Cardiac muscle cell (in vitro differentiated cells and primary cell): ENCODE measurements at regions not wholly inside any gene's neighbourhood (a gene's known extent, or its start where the extent isn't known, plus 50 kb on each side); places are given as distances from the start of the nearest gene placed in this dataset.

ENCODE experiments used
- DNase-seq, 2 donors: peaks; one replicate each; pipeline versions ENCODE4 v3.0.0 to v3.0.0-alpha.2; 2010 to 2017; ENCODE audit warnings: low read depth in 1 of 2, low spot score in 1 of 2
- H3K27ac ChIP-seq: fragments of 200-600 bp; sonication (generic); 2 replicates; pipeline ENCODE4 v1.5.1; 2016
- H3K27me3 ChIP-seq: fragments of 200-600 bp; sonication (generic); 2 replicates; pipeline ENCODE4 v1.6.0; 2016; ENCODE audit warnings: control low read depth
- H3K36me3 ChIP-seq: fragments of 200-600 bp; sonication (generic); 2 replicates; pipeline ENCODE4 v1.5.1; 2016; ENCODE audit warnings: control low read depth
- H3K4me1 ChIP-seq: fragments of 200-600 bp; sonication (generic); 2 replicates; pipeline ENCODE4 v1.8.1; 2017; ENCODE audit warnings: low read depth, mild to moderate bottlenecking, mixed run types
- H3K4me3 ChIP-seq: fragments of 200-600 bp; sonication (generic); 2 replicates; pipeline ENCODE4 v1.5.1; 2016; ENCODE audit warnings: mild to moderate bottlenecking
- H3K9me3 ChIP-seq: fragments of 200-600 bp; sonication (generic); 2 replicates; pipeline ENCODE4 v1.5.1; 2017; ENCODE audit warnings: low read depth, mild to moderate bottlenecking, control low read depth
- CTCF ChIP-seq: IDR thresholded peaks from 2 replicates; pipeline ENCODE4 v1.5.1; 2012; ENCODE audit warnings: low read depth, mild to moderate bottlenecking, low read length

- Histone ChIP-seq H3K4me1 (no peaks in the 10 kb centered on the region), H3K27ac (no peak overlapping the region), H3K4me3 (no peak overlapping the region), H3K36me3 (no peaks in the 10 kb centered on the region), H3K27me3 (no peaks in the 10 kb centered on the region), H3K9me3 (no peaks in the 10 kb centered on the region)
- no peak for TF ChIP-seq CTCF
- DNase-seq: no peak
These were observed 82.4 kb upstream of the NTRK2 start for GRCh38 chr9:84587153-84587552.

GRCh38 chr9:84589542-84589941, 80.0 kb upstream of the NTRK2 start:
- no peak for TF ChIP-seq CTCF
- H3K27me3 ChIP-seq: no peaks in the 10 kb centered on the region
- H3K4me3 ChIP-seq: no peak overlapping the region
- no peaks in the 10 kb centered on the region for H3K36me3 ChIP-seq
- no peaks in the 10 kb centered on the region for H3K9me3 ChIP-seq
- H3K4me1 ChIP-seq: no peaks in the 10 kb centered on the region
- no peak overlapping the region for H3K27ac ChIP-seq
- no peak for DNase-seq

- no peaks in the 10 kb centered on the region for H3K27me3 ChIP-seq
These were observed 78.8 kb upstream of the NTRK2 start for GRCh38 chr9:84590706-84591105.

DNA sequence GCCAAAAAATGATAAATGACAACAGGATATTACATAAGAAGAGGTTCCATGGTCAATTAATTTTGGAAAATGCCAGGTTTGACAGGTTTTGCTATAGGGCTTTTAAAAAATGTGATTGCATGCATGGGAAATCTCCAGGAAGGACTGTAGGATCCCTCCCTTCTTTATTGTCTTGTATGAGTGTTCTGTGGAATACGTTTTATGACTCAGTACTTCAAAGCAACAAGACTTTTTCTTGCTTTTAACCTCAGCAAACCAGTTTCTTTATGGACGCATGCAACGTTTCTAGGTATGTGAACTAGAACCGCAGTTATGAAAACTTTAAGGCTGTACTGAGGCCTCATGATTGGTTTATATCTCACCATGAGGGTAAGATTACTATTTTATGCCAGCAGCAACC, 76.6 kb upstream of the NTRK2 start:
- no peaks in the 10 kb centered on the region for H3K9me3 ChIP-seq
- no peak overlapping the region for H3K4me3 ChIP-seq
- TF ChIP-seq CTCF: no peak
- no peaks in the 10 kb centered on the region for H3K27me3 ChIP-seq
- no peaks in the 10 kb centered on the region for H3K4me1 ChIP-seq
- H3K36me3 ChIP-seq: no peaks in the 10 kb centered on the region
- no peak for DNase-seq
- H3K27ac ChIP-seq: no peak overlapping the region

More at GRCh38 chr9:84590706-84591105, 78.8 kb upstream of the NTRK2 start:
- no peak for TF ChIP-seq CTCF
- Histone ChIP-seq H3K9me3 (no peaks in the 10 kb centered on the region), H3K4me1 (no peaks in the 10 kb centered on the region), H3K36me3 (no peaks in the 10 kb centered on the region), H3K4me3 (no peak overlapping the region), H3K27ac (no peak overlapping the region)
- no peak for DNase-seq

- no peaks in the 10 kb centered on the region for H3K36me3 ChIP-seq
- H3K9me3 ChIP-seq: no peaks in the 10 kb centered on the region
- no peak for TF ChIP-seq CTCF
These were observed 76.2 kb upstream of the NTRK2 start for GRCh38 chr9:84593352-84593751.

GRCh38 chr9:84597131-84597530, 72.4 kb upstream of the NTRK2 start:
- H3K4me3 ChIP-seq: no peak overlapping the region
- H3K36me3 ChIP-seq: no peaks in the 10 kb centered on the region
- H3K9me3 ChIP-seq: no peaks in the 10 kb centered on the region
- TF ChIP-seq CTCF: no peak
- H3K4me1 ChIP-seq: no peaks in the 10 kb centered on the region
- no peaks in the 10 kb centered on the region for H3K27me3 ChIP-seq
- DNase-seq: no peak
- H3K27ac ChIP-seq: no peak overlapping the region

More at GRCh38 chr9:84593352-84593751, 76.2 kb upstream of the NTRK2 start:
- H3K4me1 ChIP-seq: no peaks in the 10 kb centered on the region
- no peak overlapping the region for H3K27ac ChIP-seq
- H3K4me3 ChIP-seq: no peak overlapping the region
- no peak for DNase-seq
- H3K27me3 ChIP-seq: no peaks in the 10 kb centered on the region
